ENCODE measurements at regions not wholly inside any gene's neighbourhood (a gene's known extent, or its start where the extent isn't known, plus 50 kb on each side); places are given as distances from the start of the nearest gene placed in this dataset.

GRCh38 chr2:195445639-195446038 is 211.4 kb upstream of the SLC39A10 start:
- no peaks in the 10 kb centered on the region for H3K4me1 ChIP-seq (ENCODE audit: control insufficient read depth, extremely low read depth, insufficient read depth, low read length)
- H3K36me3 ChIP-seq (ENCODE audit: control insufficient read depth in 2 of 2, extremely low read depth in 1 of 2, insufficient read depth in 2 of 2, low read length in 2 of 2) = no peaks in the 10 kb centered on the region
- CTCF ChIA-PET = no interaction called here
- no peaks in the 10 kb centered on the region for H3K79me2 ChIP-seq (ENCODE audit: control insufficient read depth, insufficient read depth, low read length)
- FAIRE-seq (no peak), DNase-seq (ENCODE audit: low read depth, low spot score) (no peak)
- no peaks in the 10 kb centered on the region for H4K20me1 ChIP-seq (replicated peaks; ENCODE audit: control insufficient read depth, extremely low read depth, insufficient read depth, low read length)
- H3K9me3 ChIP-seq (replicated peaks; ENCODE audit: control insufficient read depth, insufficient read depth, low read length) = no peaks in the 10 kb centered on the region
- no peak overlapping the region for H3K4me3 ChIP-seq (replicated peaks in 1 of 3; ENCODE audit: insufficient read depth in 1 of 3, low read depth in 1 of 3, low read length in 3 of 3)
- no peak overlapping the region for H2AFZ ChIP-seq (ENCODE audit: low read depth, low read length)
- no peak overlapping the region for H3K27ac ChIP-seq (ENCODE audit: insufficient read depth, low read depth, low read length)
- no peak overlapping the region for H3K9ac ChIP-seq (replicated peaks; ENCODE audit: extremely low read depth, insufficient read depth, low read length)
- intact Hi-C loops (cut with micrococcal nuclease) (no loop called here), dilution Hi-C loops (cut with MboI; ENCODE audit: extremely low pct_ligation_motif_present, low sequenced_read_pairs) (no loop called here)
- POLR2A ChIA-PET = no interaction called here
- no peaks in the 10 kb centered on the region for H3K27me3 ChIP-seq (ENCODE audit: control insufficient read depth in 2 of 2, insufficient read depth in 2 of 2, low read length in 2 of 2)
- BruUV-seq (replicated peaks) = no TSS peak
- no peaks in the 10 kb centered on the region for H3K9me1 ChIP-seq (replicated peaks; ENCODE audit: control insufficient read depth, extremely low read depth, insufficient read depth, low read length)
- no peak overlapping the region for H3K4me2 ChIP-seq (ENCODE audit: insufficient read depth, low read length)
- no peak for TF ChIP-seq CTCF (IDR thresholded peaks at IDR 0.05; ENCODE audit: extremely low read depth in 1 of 2, insufficient read depth in 1 of 2, low read depth in 1 of 2, low read length in 2 of 2)
- TF ChIP-seq EZH2 (IDR thresholded peaks at IDR 0.05; ENCODE audit: borderline replicate concordance, low read depth, low read length, severe bottlenecking) = no peak
- no peak for TF ChIP-seq MAX (IDR thresholded peaks at IDR 0.05; ENCODE audit: insufficient read depth, insufficient read length)
- no peak for TF ChIP-seq FOS (IDR thresholded peaks at IDR 0.05; ENCODE audit: borderline replicate concordance, insufficient read depth, low read length)
- no peak for TF ChIP-seq POLR2A (IDR thresholded peaks at IDR 0.05; ENCODE audit: low read depth, low read length)
- TF ChIP-seq MYC (IDR thresholded peaks at IDR 0.05; ENCODE audit: low read depth, low read length) = no peak
- TF ChIP-seq POLR2AphosphoS5 (IDR thresholded peaks at IDR 0.05; ENCODE audit: insufficient read depth, low read depth, low read length) = no peak
- no peak for TF ChIP-seq JUN (IDR thresholded peaks at IDR 0.05; ENCODE audit: borderline replicate concordance, insufficient read depth, insufficient read length, low read depth)
- TF ChIP-seq GATA2 (IDR thresholded peaks at IDR 0.05; ENCODE audit: insufficient read depth, insufficient read length, low read depth, low read length) = no peak

Data from endothelial cell of umbilical vein (primary cell).